MCF 10A (cell line): ENCODE measurements at regions not wholly inside any gene's neighbourhood (a gene's known extent, or its start where the extent isn't known, plus 50 kb on each side); places are given as distances from the start of the nearest gene placed in this dataset.

ENCODE experiments used
- BruUV-seq: library from RNA; stranded (reverse); fragments of 400-500 nt; replicated peaks from 2 replicates; lab custom pipeline; 2021; lab: Mats Ljungman, UMichigan
- CTCF ChIA-PET: fragments of 300-600 bp; sonication (Branson Sonifier 250); formaldehyde crosslinking; extraction: SDS; loops from one replicate; lab custom pipeline; 2021; ENCODE audit warnings: antibody characterized with exemption, inconsistent platforms; lab: Yijun Ruan, JAX
- POLR2A ChIA-PET: fragments of 300-600, 350-650 bp; sonication (Branson Sonifier 250); formaldehyde crosslinking; extraction: SDS; loops from one replicate; lab custom pipeline; 2020; ENCODE audit warnings: antibody characterized with exemption, inconsistent platforms; lab: Yijun Ruan, JAX
- DNase-seq: peaks from one replicate; pipeline ENCODE4 v3.0.0-alpha.2; 2018; ENCODE audit not compliant: unreplicated experiment
- H3K27ac Mint-ChIP-seq: one replicate; pipeline ENCODE4 v1.8.0; 2022; ENCODE audit warnings: mild to moderate bottlenecking, low read depth, mixed read lengths; ENCODE audit not compliant: unreplicated experiment
- H3K27me3 Mint-ChIP-seq: one replicate; pipeline ENCODE4 v1.8.0; 2022; ENCODE audit warnings: mixed read lengths; ENCODE audit not compliant: insufficient read depth, unreplicated experiment
- H3K36me3 Mint-ChIP-seq: one replicate; pipeline ENCODE4 v1.8.0; 2022; ENCODE audit warnings: mild to moderate bottlenecking, moderate library complexity, mixed read lengths; ENCODE audit not compliant: insufficient read depth, unreplicated experiment
- H3K4me1 Mint-ChIP-seq: one replicate; pipeline ENCODE4 v1.8.0; 2022; ENCODE audit warnings: mixed read lengths; ENCODE audit not compliant: insufficient read depth, unreplicated experiment
- H3K4me3 Mint-ChIP-seq: one replicate; pipeline ENCODE4 v1.8.0; 2022; ENCODE audit warnings: mild to moderate bottlenecking, moderate library complexity, mixed read lengths; ENCODE audit not compliant: unreplicated experiment
- H3K9me3 Mint-ChIP-seq: one replicate; pipeline ENCODE4 v1.8.0; 2022; ENCODE audit warnings: mixed read lengths; ENCODE audit not compliant: unreplicated experiment
- intact Hi-C: fragments of 100-400 bp; cut with micrococcal nuclease; formaldehyde crosslinking; loops from 2 replicates; pipeline ENCODE4 v1.14.1; 2022
- TF ChIP-seq, protein P1 (sequence below): fragments of 200-600 bp; IDR thresholded peaks from one replicate; pipeline ENCODE4 v1.8.0; 2022; ENCODE audit warnings: antibody characterized with exemption, mild to moderate bottlenecking; ENCODE audit not compliant: unreplicated experiment

- no TSS peak for BruUV-seq
- CTCF ChIA-PET = interaction anchor here (0.6 to 0.7 kb wide), 2 partner anchors 530 to 544 kb away, joined by 3 to 4 read pairs; no protein-coding TSS in a partner anchor
- Mint-ChIP-seq H3K4me3 (no peak overlapping the region), H3K27me3 (no peaks in the 10 kb centered on the region), H3K27ac (peak overlapping the region; percentile 7), H3K9me3 (no peaks in the 10 kb centered on the region), H3K4me1 (peaks cover 11% of the 10 kb centered on the region), H3K36me3 (no peaks in the 10 kb centered on the region)
- DNase-seq = no peak
- TF ChIP-seq, protein P1, sequence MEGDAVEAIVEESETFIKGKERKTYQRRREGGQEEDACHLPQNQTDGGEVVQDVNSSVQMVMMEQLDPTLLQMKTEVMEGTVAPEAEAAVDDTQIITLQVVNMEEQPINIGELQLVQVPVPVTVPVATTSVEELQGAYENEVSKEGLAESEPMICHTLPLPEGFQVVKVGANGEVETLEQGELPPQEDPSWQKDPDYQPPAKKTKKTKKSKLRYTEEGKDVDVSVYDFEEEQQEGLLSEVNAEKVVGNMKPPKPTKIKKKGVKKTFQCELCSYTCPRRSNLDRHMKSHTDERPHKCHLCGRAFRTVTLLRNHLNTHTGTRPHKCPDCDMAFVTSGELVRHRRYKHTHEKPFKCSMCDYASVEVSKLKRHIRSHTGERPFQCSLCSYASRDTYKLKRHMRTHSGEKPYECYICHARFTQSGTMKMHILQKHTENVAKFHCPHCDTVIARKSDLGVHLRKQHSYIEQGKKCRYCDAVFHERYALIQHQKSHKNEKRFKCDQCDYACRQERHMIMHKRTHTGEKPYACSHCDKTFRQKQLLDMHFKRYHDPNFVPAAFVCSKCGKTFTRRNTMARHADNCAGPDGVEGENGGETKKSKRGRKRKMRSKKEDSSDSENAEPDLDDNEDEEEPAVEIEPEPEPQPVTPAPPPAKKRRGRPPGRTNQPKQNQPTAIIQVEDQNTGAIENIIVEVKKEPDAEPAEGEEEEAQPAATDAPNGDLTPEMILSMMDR = no peak
- POLR2A ChIA-PET = interaction anchor here (0.6 kb wide), 1 partner anchor 448 kb away, joined by 3 read pairs; no protein-coding TSS in a partner anchor
- intact Hi-C loops = no loop called here
Observed at GRCh38 chr11:38818720-38819119, 2220.7 kb upstream of the RAG2 start.

GRCh38 chr11:38814670-38815069 is 2216.6 kb upstream of the RAG2 start:
- intact Hi-C loops = no loop called here
- H3K9me3 Mint-ChIP-seq = no peaks in the 10 kb centered on the region
- no peak overlapping the region for H3K4me3 Mint-ChIP-seq
- ChIA-PET POLR2A (no interaction called here), CTCF (no interaction called here)
- TF ChIP-seq, protein P1 = no peak
- H3K4me1 Mint-ChIP-seq = peaks cover 11% of the 10 kb centered on the region
- no TSS peak for BruUV-seq
- no peaks in the 10 kb centered on the region for H3K36me3 Mint-ChIP-seq
- H3K27ac Mint-ChIP-seq = no peak overlapping the region
- DNase-seq = peak; percentile 37
- no peaks in the 10 kb centered on the region for H3K27me3 Mint-ChIP-seq

- H3K27me3 Mint-ChIP-seq = no peaks in the 10 kb centered on the region
- no peaks in the 10 kb centered on the region for H3K36me3 Mint-ChIP-seq
- no peaks in the 10 kb centered on the region for H3K9me3 Mint-ChIP-seq
- intact Hi-C loops = no loop called here
- no peak overlapping the region for H3K27ac Mint-ChIP-seq
- no peak for DNase-seq
- no peaks in the 10 kb centered on the region for H3K4me1 Mint-ChIP-seq
- no peak overlapping the region for H3K4me3 Mint-ChIP-seq
- TF ChIP-seq, protein P1 = no peak
- CTCF ChIA-PET = no interaction called here
- POLR2A ChIA-PET = no interaction called here
- BruUV-seq = no TSS peak
Observed at GRCh38 chr11:38809521-38809920, 2211.5 kb upstream of the RAG2 start.

GRCh38 chr11:38796281-38796680 is 2198.2 kb upstream of the RAG2 start:
- intact Hi-C loops = loop anchor here (10.0 kb wide), 1 partner anchor 1329 kb away; no protein-coding TSS in a partner anchor
- ChIA-PET POLR2A (no interaction called here), CTCF (interaction anchor here (0.8 kb wide), 1 partner anchor 1430 kb away, joined by 3 read pairs; no protein-coding TSS in a partner anchor)
- Mint-ChIP-seq H3K9me3 (no peaks in the 10 kb centered on the region), H3K36me3 (no peaks in the 10 kb centered on the region), H3K27ac (no peak overlapping the region), H3K27me3 (no peaks in the 10 kb centered on the region), H3K4me1 (no peaks in the 10 kb centered on the region), H3K4me3 (no peak overlapping the region)
- DNase-seq = no peak
- TF ChIP-seq, protein P1 = no peak
- no TSS peak for BruUV-seq
